ENCODE measurements at regions not wholly inside any gene's neighbourhood (a gene's known extent, or its start where the extent isn't known, plus 50 kb on each side); places are given as distances from the start of the nearest gene placed in this dataset.
"Not testable (repeated sequence)": the region's sequence is repeated elsewhere in the genome, so short reads cannot be mapped to it uniquely, and the experiment has no call there.

DNA sequence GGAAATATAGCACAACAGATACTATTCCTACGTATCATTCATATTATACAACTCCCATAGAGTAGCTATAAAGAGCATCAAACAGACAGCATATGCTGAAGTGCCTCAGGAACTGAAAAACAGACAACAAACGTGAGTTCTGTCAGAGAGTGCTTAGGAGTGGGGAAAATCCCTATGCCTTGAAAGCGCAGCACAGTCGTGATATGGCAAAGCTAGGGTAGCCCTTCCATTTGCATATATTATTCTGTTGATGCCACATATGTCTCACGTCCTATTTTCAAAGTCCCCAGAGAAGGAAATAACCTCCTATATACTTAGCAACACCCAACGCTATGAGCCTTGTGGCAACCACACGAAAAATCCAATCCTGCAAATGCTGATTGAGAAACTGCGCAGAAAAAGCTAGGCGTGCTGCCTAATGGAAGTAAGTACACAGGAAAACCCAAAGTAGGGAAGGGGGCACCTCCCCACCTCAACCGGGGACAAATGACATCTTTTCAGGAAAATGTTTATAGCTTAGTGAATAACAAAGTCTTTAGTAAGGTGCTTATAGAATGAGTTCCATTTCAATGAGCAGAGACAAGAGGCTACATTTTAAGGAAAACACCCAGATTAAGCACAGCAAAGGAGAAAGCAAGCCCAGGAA, 105.1 kb downstream of the MED10 start:
- DNase-seq: no peak

DNA sequence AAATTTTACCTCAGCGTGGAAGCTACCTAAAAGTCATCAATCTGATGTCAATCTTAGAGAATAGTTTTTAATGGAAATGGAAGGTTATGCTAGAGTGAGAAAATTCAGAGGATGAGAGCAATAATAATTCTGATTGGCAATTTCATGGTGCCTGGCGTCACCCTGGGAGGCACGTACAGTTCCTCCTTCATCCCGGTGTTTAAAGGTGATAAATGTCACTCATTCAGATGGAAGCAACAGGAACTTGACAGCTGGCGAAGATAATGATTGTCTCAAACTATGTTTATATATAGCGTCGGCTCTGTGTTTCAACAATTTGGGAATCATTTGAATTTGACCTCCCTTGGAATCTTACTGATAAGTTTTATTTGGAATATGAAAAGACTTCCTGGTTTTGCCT, 108.4 kb downstream of the MED10 start:
- DNase-seq: no peak

DNA sequence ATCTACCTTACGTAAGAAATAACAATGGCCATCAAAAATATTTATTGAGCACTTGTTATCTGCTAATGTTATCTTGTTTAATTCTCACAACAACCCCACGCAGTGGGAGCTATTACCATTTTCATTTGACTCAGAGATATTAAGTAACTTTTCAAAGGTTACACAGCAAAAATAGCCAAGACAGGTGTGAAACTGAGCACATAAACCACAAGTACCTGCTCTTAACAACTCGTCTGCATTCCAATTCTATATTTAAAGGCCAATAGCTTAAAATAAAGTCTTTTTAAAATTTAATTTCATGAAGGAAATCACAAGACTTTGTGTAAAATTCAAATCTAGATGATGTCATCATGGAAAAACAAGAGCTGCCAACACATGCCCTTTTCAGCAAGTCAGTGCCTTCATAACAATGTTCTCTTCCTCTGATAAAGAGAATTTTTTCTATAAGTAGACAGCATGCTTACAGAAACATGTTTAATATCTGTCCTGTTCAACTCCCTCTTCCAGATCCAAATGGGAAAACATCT, 111.6 kb downstream of the MED10 start:
- DNase-seq: no peak

DNA sequence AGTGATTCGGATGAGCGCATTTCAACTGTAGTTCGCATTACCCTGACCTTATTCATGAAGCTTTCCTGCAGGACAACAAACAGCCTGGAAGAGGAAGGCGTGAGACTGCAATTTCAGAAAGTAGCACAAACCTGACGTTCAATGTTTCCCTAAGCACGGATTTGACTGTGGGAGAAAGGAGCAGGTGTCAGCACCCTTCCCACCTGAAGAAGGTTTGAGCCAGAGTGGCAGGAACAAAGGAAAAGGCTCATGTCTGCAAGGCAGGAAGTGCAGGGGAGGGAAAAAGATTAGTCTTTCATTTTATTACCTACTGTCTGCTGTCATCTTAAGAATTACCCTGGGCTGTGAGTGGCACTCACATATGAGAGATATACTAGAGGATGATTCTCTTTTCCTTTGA, 114.0 kb downstream of the MED10 start:
- DNase-seq: no peak

DNA sequence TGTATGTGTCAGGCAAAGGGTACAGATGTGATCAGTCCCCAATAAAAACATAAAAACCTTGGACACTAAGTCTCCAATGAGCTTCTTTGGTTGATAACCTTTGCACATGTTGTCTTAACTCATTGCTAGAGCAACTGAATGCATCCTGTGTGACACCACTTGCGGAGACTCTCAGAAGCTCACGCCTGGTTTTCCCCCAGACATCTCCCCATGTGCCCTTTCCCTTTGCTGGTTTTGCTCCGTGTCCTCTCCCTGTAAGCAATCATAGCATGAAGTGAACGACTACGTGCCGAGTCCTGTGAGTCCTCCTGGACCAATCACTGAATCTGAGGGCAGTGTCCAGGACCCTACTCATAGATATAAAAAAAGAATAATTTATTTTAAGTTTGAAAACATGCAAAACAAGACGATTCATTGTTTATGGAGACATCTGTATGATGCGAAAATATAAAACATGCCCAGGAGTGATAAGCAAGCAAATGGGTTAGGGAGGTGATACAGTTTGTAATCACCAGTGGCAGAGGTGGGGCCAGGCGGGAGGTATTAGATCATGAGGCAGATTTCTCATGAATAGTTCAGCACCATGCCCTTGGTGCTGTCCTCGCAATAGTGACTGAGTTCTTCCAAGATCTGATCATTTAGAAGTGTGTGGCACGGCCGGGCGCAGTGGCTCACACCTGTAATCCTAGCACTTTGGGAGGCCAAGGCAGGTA, 115.5 kb downstream of the MED10 start:
- DNase-seq: no peak

DNA sequence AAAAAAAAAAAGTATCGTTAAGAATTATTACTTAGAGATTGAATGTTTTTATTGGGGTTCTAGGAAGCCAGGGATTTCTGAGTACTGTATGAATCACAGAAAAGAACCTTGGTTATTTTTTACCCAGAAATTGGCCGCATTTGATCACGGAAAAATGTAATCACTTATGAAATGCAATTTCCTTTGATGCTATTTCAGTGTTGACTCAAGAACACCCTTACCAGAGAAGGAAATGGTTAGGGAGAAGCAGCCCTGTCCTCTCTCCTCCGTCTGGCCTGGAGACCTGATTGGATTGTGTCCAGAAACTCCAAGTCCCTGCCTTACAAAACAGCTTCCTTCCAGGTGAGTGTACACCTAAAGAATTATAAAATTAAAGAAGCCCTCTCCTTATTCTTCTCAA, 116.7 kb downstream of the MED10 start:
- no peak for DNase-seq

DNA sequence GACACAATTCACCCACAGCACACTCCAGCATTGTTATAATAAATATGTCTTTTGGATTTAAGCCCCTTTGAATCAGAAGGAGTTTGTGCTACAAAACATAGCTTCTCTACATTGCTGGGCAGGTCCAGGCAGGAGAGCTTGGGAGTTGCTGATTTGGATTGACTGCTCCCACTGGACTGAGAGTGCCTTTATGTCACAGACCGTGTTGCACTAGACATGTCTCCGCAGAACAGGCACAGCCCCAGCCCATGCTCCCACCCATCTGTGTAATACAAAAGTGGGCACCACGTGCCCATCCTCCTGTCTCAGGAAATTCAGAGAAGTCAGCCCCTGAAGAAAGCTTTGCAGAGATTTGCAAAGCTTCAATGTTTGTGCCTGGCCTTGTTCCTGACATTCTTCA, 117.1 kb downstream of the MED10 start:
- no peak for DNase-seq

DNA sequence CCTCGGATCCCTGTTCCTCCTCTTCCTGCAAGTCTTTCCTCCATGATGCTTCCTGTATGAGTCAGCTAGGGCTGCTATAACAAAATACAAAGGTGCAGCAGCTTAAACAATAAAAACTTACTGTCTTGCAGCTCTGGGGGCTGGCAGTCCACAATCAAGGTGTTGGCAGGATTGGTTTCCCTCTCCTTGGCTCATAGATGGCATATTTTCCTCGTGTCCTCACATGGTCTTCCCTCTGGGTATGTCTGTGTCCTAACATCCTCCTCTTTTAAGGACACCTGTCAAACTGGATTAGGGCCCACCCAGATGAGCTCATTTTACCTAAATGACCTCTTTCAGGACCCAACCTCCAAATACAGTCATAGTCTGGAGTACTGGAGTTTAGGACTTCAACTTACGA, 117.5 kb downstream of the MED10 start:
- DNase-seq: no peak

DNA sequence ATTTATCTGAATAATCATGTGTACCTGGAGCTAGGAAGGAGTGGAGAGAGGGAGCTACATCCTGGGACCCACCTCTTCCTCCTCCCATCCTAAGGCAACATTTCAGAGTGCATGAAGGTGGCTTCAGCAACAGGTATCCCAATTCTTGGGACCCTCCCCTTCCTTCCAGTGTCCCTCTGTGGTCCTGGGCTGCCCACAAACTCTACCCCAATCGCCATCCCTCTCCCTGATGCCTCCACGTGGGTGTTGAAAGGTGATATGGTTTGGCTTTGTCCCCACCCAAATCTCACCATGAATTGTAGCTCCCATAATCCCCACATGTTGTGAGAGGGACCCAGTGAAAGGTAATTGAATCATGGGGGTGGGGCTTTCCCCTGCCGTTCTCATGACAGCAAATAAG, 121.4 kb downstream of the MED10 start:
- no peak for DNase-seq

DNA sequence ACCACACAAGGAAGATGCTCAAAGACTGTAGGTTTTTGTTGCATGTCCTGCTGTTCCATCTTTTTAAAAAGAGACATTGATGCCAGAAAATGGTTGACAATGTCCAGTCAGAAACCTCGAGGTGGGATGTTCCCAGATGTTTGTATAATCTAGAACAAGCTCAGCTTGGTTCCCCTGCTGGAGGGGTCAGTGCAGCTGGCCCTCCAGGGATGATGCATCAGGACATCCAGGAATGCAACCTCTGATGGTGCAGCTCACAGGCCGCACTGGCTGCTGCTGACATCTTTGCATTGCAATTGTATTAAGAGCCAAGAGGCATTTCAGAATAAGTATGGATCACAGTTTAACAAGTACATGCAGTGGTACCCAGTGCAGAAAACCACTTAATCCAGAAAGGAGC, 122.4 kb downstream of the MED10 start:
- no peak for DNase-seq

DNA sequence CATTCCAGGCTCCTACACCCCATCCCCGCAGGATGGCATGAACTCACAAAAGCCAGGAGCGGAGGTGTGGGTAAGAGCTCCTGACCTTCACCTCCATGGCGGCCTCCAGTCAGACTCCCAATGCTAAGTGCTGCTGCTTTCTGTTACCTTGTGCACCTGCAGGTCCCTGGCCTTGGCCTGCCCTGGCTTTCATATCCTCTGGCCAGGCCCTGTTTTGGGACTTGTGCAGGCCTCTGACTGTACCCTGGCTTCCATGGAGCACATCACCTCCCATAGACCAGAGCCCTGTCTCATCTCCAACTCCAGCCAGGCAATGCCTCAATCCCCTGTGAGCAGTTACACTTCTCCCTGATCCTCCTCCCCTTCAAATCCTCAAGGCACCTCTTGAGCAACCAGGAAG, 124.5 kb downstream of the MED10 start:
- DNase-seq: no peak

DNA sequence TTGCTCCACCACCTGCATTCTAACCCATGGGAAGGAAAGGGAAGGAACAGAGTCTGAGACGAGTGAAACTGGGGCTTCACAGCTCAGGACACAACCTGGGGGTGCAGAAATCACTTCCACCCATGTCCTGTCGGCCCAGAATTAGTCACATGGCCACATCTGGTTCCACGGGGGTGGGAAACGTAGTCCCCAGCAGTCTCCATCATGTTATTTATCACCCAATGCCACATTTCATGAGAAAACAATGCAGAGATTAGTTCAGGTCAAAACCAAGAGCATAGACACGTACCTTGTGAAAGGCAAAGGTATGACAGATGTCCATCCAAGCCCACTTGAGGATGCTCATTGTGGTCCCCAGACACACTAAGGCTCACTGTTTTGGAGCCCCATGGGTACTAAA, 125.1 kb downstream of the MED10 start:
- DNase-seq: no peak

DNA sequence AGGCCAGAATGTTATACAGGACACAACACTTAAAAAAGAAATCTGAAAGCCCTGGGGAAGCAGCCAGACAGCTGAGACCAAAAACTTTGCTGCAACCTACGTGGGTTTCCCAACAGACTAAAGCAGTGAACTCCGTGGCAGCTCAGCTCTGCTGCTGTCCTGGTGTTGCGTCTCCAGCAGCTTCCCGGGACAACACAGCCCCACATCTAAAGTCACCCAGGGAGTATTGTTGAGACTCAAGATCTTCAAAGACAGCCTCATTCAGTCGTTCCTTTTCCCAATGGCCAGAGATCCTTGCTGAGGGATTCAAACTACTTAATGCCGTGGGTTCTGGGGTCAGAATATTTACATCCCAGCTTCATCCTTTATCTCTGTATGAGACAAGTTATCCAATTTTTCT, 125.8 kb downstream of the MED10 start:
- no peak for DNase-seq

DNA sequence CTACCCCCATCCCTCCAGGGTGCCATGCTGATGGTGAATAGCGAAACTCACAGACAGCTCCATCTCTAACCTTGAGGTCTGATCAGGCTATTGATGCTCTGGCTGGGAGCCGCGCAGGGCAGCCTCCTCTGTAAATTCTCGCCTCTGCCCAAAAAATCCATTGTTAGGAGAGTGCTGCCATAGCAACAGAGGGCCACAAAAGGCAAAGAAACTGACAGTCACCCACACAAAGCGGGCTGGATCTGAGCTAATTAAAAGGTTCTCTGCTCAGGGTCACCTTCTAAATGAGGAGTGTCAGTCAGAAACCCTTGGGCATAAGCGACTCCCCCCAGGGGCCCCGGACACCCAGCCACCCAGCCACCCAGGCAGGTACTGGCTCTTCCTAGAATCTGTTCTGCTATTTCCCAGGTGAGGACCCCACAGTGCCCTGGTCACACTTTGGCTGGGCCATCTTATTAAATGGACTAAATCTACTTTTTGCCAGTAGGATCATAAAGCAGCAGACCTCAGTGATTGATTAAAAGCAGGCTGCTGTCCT, 126.7 kb downstream of the MED10 start:
- DNase-seq: no peak

DNA sequence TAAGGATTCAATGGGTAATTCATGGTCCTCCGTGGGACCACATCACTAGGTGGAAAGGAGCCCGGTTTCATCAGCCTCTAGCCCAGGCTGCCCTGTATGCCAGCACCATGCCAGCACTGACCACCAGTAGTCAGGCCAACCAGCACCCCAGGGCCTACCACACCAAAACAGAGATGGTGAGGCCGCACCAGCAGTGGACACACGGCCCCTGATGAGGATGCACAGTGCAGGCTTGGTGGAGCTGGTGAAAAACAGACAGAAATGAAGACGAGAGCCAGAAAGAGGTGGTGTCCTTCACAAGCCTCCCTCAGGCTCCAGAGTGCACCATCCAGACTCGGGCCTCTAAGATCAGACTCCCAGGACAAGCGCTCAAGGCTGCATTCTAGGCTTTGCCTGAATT, 128.2 kb downstream of the MED10 start:
- DNase-seq: no peak

DNA sequence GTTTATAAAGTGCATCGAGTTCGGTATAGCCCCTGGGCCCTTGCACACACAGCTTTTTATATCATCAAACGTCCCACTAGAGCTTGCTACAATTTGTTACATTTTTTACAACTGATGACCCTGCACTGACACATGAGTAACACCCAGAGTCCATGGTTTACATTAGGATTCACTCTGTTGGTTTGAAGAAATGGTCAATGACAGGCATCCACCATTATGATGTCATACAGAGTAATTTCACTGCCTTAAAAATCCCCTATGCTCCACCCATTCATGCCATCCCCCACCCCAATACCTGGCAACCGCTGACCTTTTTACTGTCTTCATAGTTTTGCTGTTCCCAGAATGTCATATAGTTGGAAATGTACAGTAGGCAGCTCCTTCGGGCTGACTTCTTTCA, 130.2 kb downstream of the MED10 start:
- no peak for DNase-seq

DNA sequence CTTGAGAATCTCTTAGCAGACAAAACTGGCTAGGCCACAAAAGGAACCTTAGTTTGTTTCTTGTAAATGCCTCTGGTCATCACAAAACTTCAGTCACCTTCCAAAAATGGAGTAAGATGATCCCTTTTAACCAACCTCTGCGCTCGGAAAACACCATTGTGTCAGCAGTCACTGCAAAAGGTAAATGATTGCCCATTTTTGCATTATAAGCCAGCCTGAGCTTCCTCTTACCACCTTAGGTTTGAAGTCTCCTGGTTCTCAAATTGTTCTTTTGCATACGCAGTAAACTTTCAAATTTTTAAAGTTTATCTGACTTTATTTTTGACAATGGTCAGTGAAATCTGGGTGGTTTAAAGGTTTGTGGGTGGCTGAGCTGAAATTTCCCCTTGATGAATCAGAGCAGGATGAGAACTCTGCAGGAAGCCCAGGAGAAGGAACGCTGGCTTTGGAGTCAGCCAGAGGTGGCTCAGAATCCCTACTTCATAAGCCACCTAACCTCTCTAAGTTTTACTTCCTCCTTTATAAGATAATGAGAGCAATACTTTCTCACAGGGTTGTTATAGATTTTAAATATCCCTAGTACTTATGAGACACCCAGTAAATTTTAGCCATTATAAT, 131.4 kb downstream of the MED10 start:
- no peak for DNase-seq

DNA sequence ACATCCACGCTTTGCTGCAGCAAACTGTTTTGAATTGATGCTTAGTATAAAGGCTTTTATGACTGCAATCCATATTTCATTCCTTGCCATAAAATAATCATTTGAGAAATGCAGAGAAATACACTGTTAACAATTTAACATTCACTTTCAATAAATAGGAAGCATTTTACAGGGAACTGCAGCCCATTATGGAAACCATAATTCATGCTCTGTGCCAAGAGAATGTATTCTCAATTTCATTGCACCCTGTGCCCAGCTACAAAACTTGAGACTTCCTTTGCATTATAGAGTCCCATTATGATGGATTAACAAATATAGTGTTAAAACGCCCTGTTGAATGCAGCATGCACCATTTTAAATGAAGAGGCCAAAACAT, 134.0 kb downstream of the MED10 start:
- DNase-seq: no peak

DNA sequence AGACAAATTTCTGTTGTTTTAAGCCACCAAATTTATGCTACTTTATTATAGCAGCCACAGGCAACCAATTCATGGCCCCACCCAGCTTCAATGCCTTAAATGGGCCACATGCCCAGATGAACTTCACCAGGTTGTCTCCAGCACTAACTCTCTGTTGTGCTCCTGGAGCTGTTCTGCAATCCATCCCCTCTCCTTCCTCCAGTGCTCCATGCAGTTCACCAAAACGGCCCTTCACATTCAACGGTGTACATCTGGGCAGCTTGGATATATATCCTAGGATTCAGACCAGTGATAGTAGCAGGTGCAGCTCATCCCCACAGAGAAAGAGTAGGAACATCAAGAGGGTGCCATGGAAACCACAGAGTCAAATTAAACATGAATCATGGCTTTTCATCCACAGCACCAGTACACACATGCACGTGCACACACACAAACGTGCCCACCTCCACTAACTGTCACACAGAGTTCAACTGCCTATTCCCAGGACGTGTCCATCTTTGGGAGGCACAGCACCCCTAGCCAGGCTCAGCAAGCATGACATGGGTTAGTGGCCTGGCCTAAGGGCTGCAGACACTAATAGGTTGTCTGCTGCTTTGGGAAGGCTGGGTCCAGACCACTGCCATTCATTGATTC, 134.5 kb downstream of the MED10 start:
- no peak for DNase-seq

DNA sequence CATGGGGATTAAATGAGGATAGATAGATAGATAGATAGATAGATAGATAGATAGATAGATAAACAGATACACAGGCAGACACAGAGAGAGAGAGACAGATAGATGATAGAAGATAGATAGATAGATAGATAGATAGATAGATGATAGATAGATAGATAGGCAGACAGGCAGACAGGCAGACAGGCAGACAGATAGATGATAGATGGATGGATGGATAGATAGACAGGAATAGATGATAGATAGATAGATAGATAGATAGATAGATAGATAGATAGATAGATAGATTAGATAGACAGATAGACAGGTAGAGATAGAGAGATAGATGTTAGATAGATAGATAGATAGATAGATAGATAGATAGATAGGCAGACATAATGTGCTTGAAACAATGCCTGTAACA, 137.3 kb downstream of the MED10 start:
- not testable (repeated sequence) for DNase-seq

DNA sequence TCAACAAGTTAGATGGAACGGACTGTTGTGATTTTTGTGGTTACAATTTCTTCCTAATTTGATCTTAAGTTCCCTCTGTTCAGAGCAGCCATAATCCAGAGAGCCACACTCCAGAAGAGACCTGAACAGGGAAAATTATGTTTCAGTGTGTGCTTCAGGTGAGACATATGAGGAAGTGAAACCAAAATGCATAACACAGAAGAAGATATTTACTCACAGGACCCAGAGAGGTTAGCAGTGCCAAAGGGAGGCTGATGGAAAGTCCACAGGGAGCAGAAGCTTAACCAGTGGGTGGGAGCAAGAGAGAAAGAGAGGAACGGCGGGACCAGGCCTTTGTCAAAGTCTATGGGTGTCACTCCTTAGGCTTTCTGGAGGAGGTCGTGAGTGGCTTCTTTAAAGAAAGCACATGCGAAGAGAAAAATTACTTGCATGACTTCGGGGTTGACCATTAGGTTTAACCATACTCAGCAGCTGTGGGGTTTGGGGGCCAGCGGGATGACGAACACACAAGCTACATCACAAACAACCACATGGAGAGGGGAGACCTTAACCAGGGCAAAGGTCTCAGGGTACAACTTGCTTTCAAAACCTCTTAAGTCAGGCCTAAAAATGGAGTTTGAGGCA, 141.4 kb downstream of the MED10 start:
- no peak for DNase-seq

DNA sequence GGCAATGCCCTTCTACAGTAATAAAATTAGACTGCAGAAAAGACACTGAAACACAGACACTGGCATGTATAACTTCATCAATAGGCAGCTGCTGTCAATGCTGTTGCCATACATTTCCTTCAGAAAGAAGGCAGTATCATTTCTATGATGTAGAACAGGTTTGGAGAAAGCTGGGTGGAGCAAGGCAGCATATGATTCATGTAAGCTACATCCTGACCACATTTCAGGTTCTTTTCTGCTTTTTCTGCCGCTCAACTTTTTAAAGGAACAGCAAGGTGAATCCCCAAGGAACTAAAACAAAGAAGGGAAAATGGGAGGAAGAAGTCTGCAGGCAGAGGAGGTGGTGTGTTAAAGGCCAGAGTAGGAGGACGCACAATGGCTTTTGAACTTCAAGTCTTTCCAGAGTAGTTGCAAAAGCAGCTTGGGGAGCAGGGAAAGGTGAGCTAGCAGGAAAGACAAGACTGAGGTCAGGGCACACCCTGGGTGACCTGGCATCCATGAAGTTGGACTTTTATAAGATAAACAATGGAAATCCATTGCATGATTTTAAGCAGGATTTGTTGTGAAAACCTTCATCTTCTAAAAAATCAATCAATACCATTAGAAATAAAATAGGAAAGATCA, 142.1 kb downstream of the MED10 start:
- no peak for DNase-seq

DNA sequence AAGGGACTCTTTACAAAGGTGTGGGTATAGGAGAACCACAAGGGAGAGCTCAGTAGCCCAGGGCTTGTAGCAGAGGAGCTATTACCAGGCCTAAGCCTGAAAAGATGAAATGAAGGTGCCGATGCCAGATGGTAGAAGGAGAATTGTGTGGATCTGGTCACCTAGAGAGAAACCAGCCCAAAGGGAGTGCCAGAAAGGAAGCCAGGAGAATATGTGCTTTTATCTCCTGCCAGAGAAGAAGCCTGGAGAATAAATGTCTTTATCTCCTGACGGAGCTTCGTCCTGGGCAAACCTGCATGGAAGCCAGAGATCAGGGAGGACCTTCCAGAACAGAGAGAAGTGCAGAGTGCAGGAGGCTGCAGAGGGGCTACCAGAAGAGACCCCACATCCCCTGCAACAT, 142.6 kb downstream of the MED10 start:
- no peak for DNase-seq
